Left ventricle myocardium inferior (tissue), 1 donor: ENCODE measurements at regions not wholly inside any gene's neighbourhood (a gene's known extent, or its start where the extent isn't known, plus 50 kb on each side); places are given as distances from the start of the nearest gene placed in this dataset.

Experiments used
- DNase-seq: peaks from one replicate; pipeline ENCODE4 v3.0.0-alpha.2; 2020
- H3K27ac ChIP-seq: fragments of 200-600 bp; replicated peaks from 2 replicates; pipeline ENCODE4 v1.8.0; 2021
- H3K27me3 ChIP-seq: fragments of 200-600 bp; 2 replicates; pipeline ENCODE4 v1.8.0; 2021; ENCODE audit warnings: low read depth
- H3K36me3 ChIP-seq: fragments of 200-600 bp; 2 replicates; pipeline ENCODE4 v1.8.0; 2021
- H3K4me1 ChIP-seq: fragments of 200-600 bp; 2 replicates; pipeline ENCODE4 v1.8.0; 2021
- H3K4me3 ChIP-seq: fragments of 200-600 bp; 2 replicates; pipeline ENCODE4 v1.8.0; 2021; ENCODE audit warnings: mild to moderate bottlenecking, moderate library complexity
- H3K9me3 ChIP-seq: fragments of 200-600 bp; replicated peaks from 2 replicates; pipeline ENCODE4 v1.8.0; 2021
- CTCF ChIP-seq: fragments of 200-600 bp; IDR thresholded peaks from 2 replicates; pipeline ENCODE4 v1.8.0; 2021; ENCODE audit warnings: antibody characterized with exemption, mild to moderate bottlenecking, borderline replicate concordance
- intact Hi-C: fragments of 100-400 bp; cut with micrococcal nuclease; formaldehyde crosslinking; loops from one replicate; pipeline ENCODE4 v1.11.0; 2022
- donor health status: DM: no; HTN: yes; CAD: no; lungs with severe emphysema.

- no peak overlapping the region for H3K27ac ChIP-seq
- no peaks in the 10 kb centered on the region for H3K4me1 ChIP-seq
- no peak for TF ChIP-seq CTCF
- intact Hi-C loops, result no loop called here
- no peak overlapping the region for H3K4me3 ChIP-seq
- no peak for DNase-seq
- no peaks in the 10 kb centered on the region for H3K36me3 ChIP-seq
- H3K9me3 ChIP-seq, result no peaks in the 10 kb centered on the region
- peaks cover 2% of the 10 kb centered on the region for H3K27me3 ChIP-seq
Observed at GRCh38 chr4:181688432-181688831, 554.8 kb upstream of the TENM3 start.

- Histone ChIP-seq H3K9me3 (no peaks in the 10 kb centered on the region), H3K4me1 (no peaks in the 10 kb centered on the region), H3K27ac (no peak overlapping the region), H3K27me3 (peaks cover 4% of the 10 kb centered on the region), H3K36me3 (no peaks in the 10 kb centered on the region), H3K4me3 (no peak overlapping the region)
- DNase-seq, result no peak
- intact Hi-C loops, result no loop called here
- no peak for TF ChIP-seq CTCF
Observed at GRCh38 chr4:181688872-181689271, 554.3 kb upstream of the TENM3 start.

GRCh38 chr4:181690498-181690897, 552.7 kb upstream of the TENM3 start:
- Histone ChIP-seq H3K27me3 (peaks cover 4% of the 10 kb centered on the region), H3K27ac (no peak overlapping the region), H3K4me3 (no peak overlapping the region), H3K4me1 (no peaks in the 10 kb centered on the region), H3K9me3 (no peaks in the 10 kb centered on the region), H3K36me3 (no peaks in the 10 kb centered on the region)
- no peak for TF ChIP-seq CTCF
- intact Hi-C loops, result no loop called here
- DNase-seq, result no peak

GRCh38 chr4:181692965-181693364, 550.2 kb upstream of the TENM3 start:
- Histone ChIP-seq H3K36me3 (no peaks in the 10 kb centered on the region), H3K9me3 (no peaks in the 10 kb centered on the region), H3K27ac (no peak overlapping the region), H3K27me3 (peaks cover 4% of the 10 kb centered on the region), H3K4me1 (no peaks in the 10 kb centered on the region), H3K4me3 (no peak overlapping the region)
- no peak for DNase-seq
- no peak for TF ChIP-seq CTCF
- intact Hi-C loops, result no loop called here

GRCh38 chr4:181693517-181693916, 549.7 kb upstream of the TENM3 start:
- Histone ChIP-seq H3K36me3 (no peaks in the 10 kb centered on the region), H3K4me3 (no peak overlapping the region), H3K27me3 (peaks cover 4% of the 10 kb centered on the region), H3K9me3 (no peaks in the 10 kb centered on the region), H3K27ac (no peak overlapping the region), H3K4me1 (no peaks in the 10 kb centered on the region)
- TF ChIP-seq CTCF, result no peak
- intact Hi-C loops, result no loop called here
- no peak for DNase-seq

GRCh38 chr4:181698221-181698620, 545.0 kb upstream of the TENM3 start:
- Histone ChIP-seq H3K27ac (no peak overlapping the region), H3K9me3 (no peaks in the 10 kb centered on the region), H3K4me3 (no peak overlapping the region), H3K27me3 (peaks cover 4% of the 10 kb centered on the region), H3K4me1 (no peaks in the 10 kb centered on the region), H3K36me3 (no peaks in the 10 kb centered on the region)
- DNase-seq, result no peak
- no peak for TF ChIP-seq CTCF
- intact Hi-C loops, result no loop called here
